Prostate gland (tissue), 2 donors: ENCODE measurements at regions not wholly inside any gene's neighbourhood (a gene's known extent, or its start where the extent isn't known, plus 50 kb on each side); places are given as distances from the start of the nearest gene placed in this dataset.

Experiments
- CTCF ChIP-seq, 4 experiments: fragments of 200-600 bp in 2 of 4; fragments of 450-650 bp in 2 of 4; sonication (generic) in 2 of 4; IDR thresholded peaks; 1 replicate in 3 of 4; 2 replicates in 1 of 4; pipeline ENCODE4 v1.5.1; 2016 to 2019; ENCODE audit warnings: antibody characterized with exemption in 4 of 4, mild to moderate bottlenecking in 2 of 4, moderate library complexity in 2 of 4
- POLR2A ChIP-seq: fragments of 450-650 bp; IDR thresholded peaks from one replicate; pipeline ENCODE4 v1.6.1; 2016; ENCODE audit warnings: antibody characterized with exemption, mild to moderate bottlenecking
- POLR2AphosphoS5 ChIP-seq: sonication (generic); formaldehyde crosslinking; IDR thresholded peaks from one replicate; pipeline ENCODE4 v1.6.1; 2017; ENCODE audit warnings: antibody characterized with exemption

DNA sequence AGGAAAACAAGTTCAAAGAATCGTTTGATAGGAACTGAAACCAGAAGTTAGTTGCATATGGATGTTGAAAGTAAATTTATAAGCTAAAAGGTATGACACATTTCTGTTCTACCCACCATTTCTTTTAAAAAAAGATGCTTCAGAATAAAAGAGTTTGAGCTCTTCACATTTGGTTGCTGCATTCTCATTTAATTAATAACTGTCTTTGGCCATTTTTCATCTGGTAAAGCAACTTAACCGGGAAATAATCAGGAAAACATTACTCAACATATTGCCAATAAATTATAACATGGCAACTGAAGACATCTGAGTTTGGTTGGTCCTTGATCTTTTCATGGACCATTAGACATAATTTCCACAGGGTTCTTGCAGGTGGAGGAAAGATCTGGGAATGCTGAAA lies 180.2 kb upstream of the TWIST2 start:
- no peak for TF ChIP-seq CTCF (IDR thresholded peaks at IDR 0.05)
- no peak for TF ChIP-seq POLR2AphosphoS5
- no peak for TF ChIP-seq POLR2A
